K562 (cell line): ENCODE measurements at regions not wholly inside any gene's neighbourhood (a gene's known extent, or its start where the extent isn't known, plus 50 kb on each side); places are given as distances from the start of the nearest gene placed in this dataset.

Experiments
- ATF2 ChIP-seq: sonication (generic); formaldehyde crosslinking; IDR thresholded peaks from 2 replicates; pipeline ENCODE4 v1.8.1; 2022; ENCODE audit warnings: missing genetic modification reagents
- BRD9 ChIP-seq: fragments of 450-650 bp; IDR thresholded peaks from 2 replicates; pipeline ENCODE4 v1.6.1; 2018; ENCODE audit warnings: low read depth; ENCODE audit not compliant: partially characterized antibody
- CHD1 ChIP-seq: fragments of 200-600 bp; sonication (generic); IDR thresholded peaks from one replicate; pipeline ENCODE4 v1.6.1; 2012; ENCODE audit warnings: mild to moderate bottlenecking, moderate library complexity, low read length, inconsistent platforms
- FOXP1 ChIP-seq: sonication (generic); formaldehyde crosslinking; IDR thresholded peaks from 2 replicates; pipeline ENCODE4 v1.8.0; 2022; ENCODE audit warnings: mild to moderate bottlenecking, missing genetic modification reagents
- JUND ChIP-seq, 2 experiments: IDR thresholded peaks; 2 replicates in 1 of 2; 3 replicates in 1 of 2; pipeline ENCODE4 v1.6.1; 2011; ENCODE audit warnings: borderline replicate concordance in 2 of 2, low read depth in 2 of 2, low read length in 2 of 2, improper control_type of control experiment in 1 of 2, missing biosample characterization in 1 of 2, missing genetic modification characterization in 1 of 2, missing genetic modification reagents in 1 of 2
- MAFF ChIP-seq: IDR thresholded peaks from 2 replicates; pipeline ENCODE4 v1.6.1; 2012; ENCODE audit warnings: low read length, improper control_type of control experiment
- MAZ ChIP-seq, 2 experiments: fragments of 450-650 bp in 1 of 2; sonication (generic) in 1 of 2; formaldehyde crosslinking; IDR thresholded peaks in 1 of 2; conservative IDR thresholded peaks in 1 of 2; 2 replicates each; pipeline versions ENCODE4 v1.4.0 to v1.5.0; 2020; ENCODE audit warnings: mild to moderate bottlenecking in 1 of 2, missing genetic modification reagents in 1 of 2
- POLR2G ChIP-seq: fragments of 200-400 bp; formaldehyde crosslinking; IDR thresholded peaks from 2 replicates; pipeline ENCODE4 v1.6.1; 2017; ENCODE audit warnings: low read depth, mild to moderate bottlenecking, antibody characterized with exemption, low read length, moderate library complexity
- RNF219 ChIP-seq: fragments of 250-450 bp; sonication (Bioruptor Pico); IDR thresholded peaks from 2 replicates; pipeline ENCODE4 v1.5.0; 2022; ENCODE audit warnings: mild to moderate bottlenecking
- ZBED1 ChIP-seq: IDR thresholded peaks from 2 replicates; pipeline ENCODE4 v1.6.1; 2014
- ZNF583 ChIP-seq: fragments of 250-450 bp; sonication (Bioruptor Pico); IDR thresholded peaks from 2 replicates; pipeline ENCODE4 v1.4.0; 2020
- TF ChIP-seq, protein P1 (sequence below): fragments of 250-450 bp; sonication (Bioruptor Pico); IDR thresholded peaks from 2 replicates; pipeline ENCODE4 v1.4.0; 2020; ENCODE audit warnings: mild to moderate bottlenecking
- TF ChIP-seq, protein P2 (sequence below), 3 experiments: fragments of 200-800 bp in 1 of 3; sonication (Bioruptor generic) in 1 of 3; sonication (generic) in 1 of 3; formaldehyde crosslinking in 1 of 3; IDR thresholded peaks; 2 replicates each; pipeline versions ENCODE4 v1.6.1 to v1.8.0; 2016 to 2022; ENCODE audit warnings: mild to moderate bottlenecking in 2 of 3, missing compliant biosample characterization in 2 of 3, missing genetic modification characterization in 2 of 3, missing genetic modification reagents in 1 of 3
- TF ChIP-seq, protein P3 (sequence below): sonication (generic); formaldehyde crosslinking; IDR thresholded peaks from 2 replicates; pipeline ENCODE4 v1.8.0; 2022; ENCODE audit warnings: mild to moderate bottlenecking, missing genetic modification reagents
- TF ChIP-seq, protein P4 (sequence below): fragments of 250-450 bp; sonication (Bioruptor Pico); IDR thresholded peaks from 2 replicates; pipeline ENCODE4 v1.8.0; 2022; ENCODE audit warnings: moderate library complexity, mild to moderate bottlenecking, inconsistent platforms
- TF ChIP-seq, protein P5 (sequence below): fragments of 200-800 bp; sonication (Bioruptor generic); IDR thresholded peaks from 2 replicates; pipeline ENCODE4 v1.6.1; 2017; ENCODE audit warnings: missing genetic modification characterization, missing compliant biosample characterization

GRCh38 chr6:28816909-28817807 is 106.6 kb downstream of the TRIM27 start (continued):
- TF ChIP-seq RNF219 (CRISPR knock-in tag) (no peak), FOXP1 (no peak), POLR2G (no peak), ZNF583 (0 out of 2 replicates have a peak, but pooled peaks have one; percentile 35), MAFF (0 out of 2 replicates have a peak, but pooled peaks have one; percentile 16), CHD1 (no peak), BRD9 (peak; percentile 96), MAZ (CRISPR knock-in tag; conservative IDR thresholded peaks at IDR 0.05 in 1 of 2, IDR thresholded peaks at IDR 0.05 in 1 of 2) (no peak; a peak in 1 of 4 replicates), JUND (IDR thresholded peaks at IDR 0.05; ENCODE audit: borderline replicate concordance, low read depth, low read length) (peak; percentile 41; the same call in 1 of the 2 replicates), JUND (tag; IDR thresholded peaks at IDR 0.05; ENCODE audit: borderline replicate concordance, low read depth, low read length) (no peak; the same call in 2 of the 3 replicates), ZBED1 (no peak), ATF2 (CRISPR knock-in tag) (no peak)
- TF ChIP-seq, protein P1, sequence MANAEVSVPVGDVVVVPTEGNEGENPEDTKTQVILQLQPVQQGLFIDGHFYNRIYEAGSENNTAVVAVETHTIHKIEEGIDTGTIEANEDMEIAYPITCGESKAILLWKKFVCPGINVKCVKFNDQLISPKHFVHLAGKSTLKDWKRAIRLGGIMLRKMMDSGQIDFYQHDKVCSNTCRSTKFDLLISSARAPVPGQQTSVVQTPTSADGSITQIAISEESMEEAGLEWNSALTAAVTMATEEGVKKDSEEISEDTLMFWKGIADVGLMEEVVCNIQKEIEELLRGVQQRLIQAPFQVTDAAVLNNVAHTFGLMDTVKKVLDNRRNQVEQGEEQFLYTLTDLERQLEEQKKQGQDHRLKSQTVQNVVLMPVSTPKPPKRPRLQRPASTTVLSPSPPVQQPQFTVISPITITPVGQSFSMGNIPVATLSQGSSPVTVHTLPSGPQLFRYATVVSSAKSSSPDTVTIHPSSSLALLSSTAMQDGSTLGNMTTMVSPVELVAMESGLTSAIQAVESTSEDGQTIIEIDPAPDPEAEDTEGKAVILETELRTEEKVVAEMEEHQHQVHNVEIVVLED, result no peak
- TF ChIP-seq, protein P2, sequence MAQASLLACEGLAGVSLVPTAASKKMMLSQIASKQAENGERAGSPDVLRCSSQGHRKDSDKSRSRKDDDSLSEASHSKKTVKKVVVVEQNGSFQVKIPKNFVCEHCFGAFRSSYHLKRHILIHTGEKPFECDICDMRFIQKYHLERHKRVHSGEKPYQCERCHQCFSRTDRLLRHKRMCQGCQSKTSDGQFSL (CRISPR knock-in tag; IDR thresholded peaks at IDR 0.05), result no peak; the same call in 1 of the 2 replicates
- TF ChIP-seq, protein P2 (tag; IDR thresholded peaks at IDR 0.05), result no peak
- TF ChIP-seq, protein P3, sequence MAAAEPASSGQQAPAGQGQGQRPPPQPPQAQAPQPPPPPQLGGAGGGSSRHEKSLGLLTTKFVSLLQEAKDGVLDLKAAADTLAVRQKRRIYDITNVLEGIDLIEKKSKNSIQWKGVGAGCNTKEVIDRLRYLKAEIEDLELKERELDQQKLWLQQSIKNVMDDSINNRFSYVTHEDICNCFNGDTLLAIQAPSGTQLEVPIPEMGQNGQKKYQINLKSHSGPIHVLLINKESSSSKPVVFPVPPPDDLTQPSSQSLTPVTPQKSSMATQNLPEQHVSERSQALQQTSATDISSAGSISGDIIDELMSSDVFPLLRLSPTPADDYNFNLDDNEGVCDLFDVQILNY, result no peak
- TF ChIP-seq, protein P4, sequence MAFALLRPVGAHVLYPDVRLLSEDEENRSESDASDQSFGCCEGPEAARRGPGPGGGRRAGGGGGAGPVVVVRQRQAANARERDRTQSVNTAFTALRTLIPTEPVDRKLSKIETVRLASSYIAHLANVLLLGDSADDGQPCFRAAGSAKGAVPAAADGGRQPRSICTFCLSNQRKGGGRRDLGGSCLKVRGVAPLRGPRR, result no peak
- TF ChIP-seq, protein P5, sequence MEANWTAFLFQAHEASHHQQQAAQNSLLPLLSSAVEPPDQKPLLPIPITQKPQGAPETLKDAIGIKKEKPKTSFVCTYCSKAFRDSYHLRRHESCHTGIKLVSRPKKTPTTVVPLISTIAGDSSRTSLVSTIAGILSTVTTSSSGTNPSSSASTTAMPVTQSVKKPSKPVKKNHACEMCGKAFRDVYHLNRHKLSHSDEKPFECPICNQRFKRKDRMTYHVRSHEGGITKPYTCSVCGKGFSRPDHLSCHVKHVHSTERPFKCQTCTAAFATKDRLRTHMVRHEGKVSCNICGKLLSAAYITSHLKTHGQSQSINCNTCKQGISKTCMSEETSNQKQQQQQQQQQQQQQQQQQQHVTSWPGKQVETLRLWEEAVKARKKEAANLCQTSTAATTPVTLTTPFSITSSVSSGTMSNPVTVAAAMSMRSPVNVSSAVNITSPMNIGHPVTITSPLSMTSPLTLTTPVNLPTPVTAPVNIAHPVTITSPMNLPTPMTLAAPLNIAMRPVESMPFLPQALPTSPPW (CRISPR knock-in tag), result peak; percentile 24
